Testis (tissue), 2 donors: ENCODE measurements at regions not wholly inside any gene's neighbourhood (a gene's known extent, or its start where the extent isn't known, plus 50 kb on each side); places are given as distances from the start of the nearest gene placed in this dataset.

ENCODE experiments used
- POLR2A ChIP-seq: fragments of 450-650 bp; IDR thresholded peaks from one replicate; pipeline ENCODE4 v1.6.1; 2017; ENCODE audit warnings: antibody characterized with exemption, mild to moderate bottlenecking, moderate library complexity
- TF ChIP-seq, protein P1 (sequence below), 3 experiments: fragments of 450-650 bp in 2 of 3; fragments of 200-600 bp in 1 of 3; sonication (generic) in 1 of 3; IDR thresholded peaks; one replicate each; pipeline ENCODE4 v1.5.1; 2016 to 2019; ENCODE audit warnings: antibody characterized with exemption in 3 of 3, mild to moderate bottlenecking in 2 of 3, moderate library complexity in 1 of 3

DNA sequence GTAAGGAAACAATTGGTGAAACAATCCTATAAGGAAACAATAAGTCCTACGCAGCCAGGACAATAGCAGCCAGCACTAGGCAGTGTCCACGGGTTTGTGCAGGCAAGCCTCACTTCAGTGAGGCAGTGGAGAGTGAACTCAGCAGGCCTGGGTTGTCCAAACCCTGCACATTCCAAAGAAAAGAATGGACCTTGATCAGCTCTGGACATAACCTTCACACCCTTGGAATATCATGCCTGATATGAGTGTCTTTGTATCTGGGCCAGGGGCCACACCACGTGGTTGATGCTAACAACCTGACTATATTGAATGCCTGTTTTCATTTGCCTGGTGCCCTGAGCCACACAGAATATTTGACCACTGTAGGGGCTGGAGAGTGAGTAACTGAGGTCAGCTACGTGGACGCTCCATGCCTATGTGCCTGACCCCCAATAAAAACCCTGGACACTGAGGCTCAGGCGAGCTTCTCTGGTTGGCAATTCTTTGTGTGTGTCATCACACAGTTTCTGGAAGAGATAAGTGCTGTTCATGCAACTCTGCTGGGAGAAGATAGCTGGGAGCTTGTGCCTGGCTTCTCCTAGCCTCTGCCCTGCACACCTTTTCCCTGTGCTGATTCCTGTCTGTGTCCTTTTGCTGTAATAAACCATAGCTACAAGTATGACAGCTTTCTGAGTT, 81.4 kb upstream of the NCOR2 start:
- TF ChIP-seq, protein P1, sequence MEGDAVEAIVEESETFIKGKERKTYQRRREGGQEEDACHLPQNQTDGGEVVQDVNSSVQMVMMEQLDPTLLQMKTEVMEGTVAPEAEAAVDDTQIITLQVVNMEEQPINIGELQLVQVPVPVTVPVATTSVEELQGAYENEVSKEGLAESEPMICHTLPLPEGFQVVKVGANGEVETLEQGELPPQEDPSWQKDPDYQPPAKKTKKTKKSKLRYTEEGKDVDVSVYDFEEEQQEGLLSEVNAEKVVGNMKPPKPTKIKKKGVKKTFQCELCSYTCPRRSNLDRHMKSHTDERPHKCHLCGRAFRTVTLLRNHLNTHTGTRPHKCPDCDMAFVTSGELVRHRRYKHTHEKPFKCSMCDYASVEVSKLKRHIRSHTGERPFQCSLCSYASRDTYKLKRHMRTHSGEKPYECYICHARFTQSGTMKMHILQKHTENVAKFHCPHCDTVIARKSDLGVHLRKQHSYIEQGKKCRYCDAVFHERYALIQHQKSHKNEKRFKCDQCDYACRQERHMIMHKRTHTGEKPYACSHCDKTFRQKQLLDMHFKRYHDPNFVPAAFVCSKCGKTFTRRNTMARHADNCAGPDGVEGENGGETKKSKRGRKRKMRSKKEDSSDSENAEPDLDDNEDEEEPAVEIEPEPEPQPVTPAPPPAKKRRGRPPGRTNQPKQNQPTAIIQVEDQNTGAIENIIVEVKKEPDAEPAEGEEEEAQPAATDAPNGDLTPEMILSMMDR (IDR thresholded peaks at IDR 0.05): no peak
- TF ChIP-seq POLR2A: no peak
